Activated B cell treated with CpG ODN at 0.5 μM for 24 hours (primary cell): ENCODE measurements at regions not wholly inside any gene's neighbourhood (a gene's known extent, or its start where the extent isn't known, plus 50 kb on each side); places are given as distances from the start of the nearest gene placed in this dataset.

Experiments used
- ATAC-seq: fragments of 200-7000 bp; cut with Tn5 transposase; one replicate; pipeline ENCODE4 v1.10.0; 2021; ENCODE audit warnings: low read depth, mild to moderate bottlenecking, moderate library complexity
- CTCF ChIA-PET: fragments of 350-600 bp; sonication (Branson Sonifier 250); formaldehyde crosslinking; loops from one replicate; lab custom pipeline; 2021; ENCODE audit warnings: antibody characterized with exemption; lab: Charles Lee
- POLR2A ChIA-PET: fragments of 350-600 bp; sonication (Branson Sonifier 250); formaldehyde crosslinking; loops from one replicate; lab custom pipeline; 2021; ENCODE audit warnings: antibody characterized with exemption; lab: Charles Lee
- DNase-seq: peaks from one replicate; pipeline ENCODE4 v3.0.0; 2022
- H3K27ac Mint-ChIP-seq: one replicate; pipeline ENCODE4 v1.8.0; 2020; ENCODE audit warnings: mixed read lengths
- H3K27me3 Mint-ChIP-seq: one replicate; pipeline ENCODE4 v1.8.0; 2021; ENCODE audit warnings: mixed read lengths
- H3K36me3 Mint-ChIP-seq: one replicate; pipeline ENCODE4 v1.8.0; 2021; ENCODE audit warnings: low read depth, mixed read lengths
- H3K4me1 Mint-ChIP-seq: one replicate; pipeline ENCODE4 v1.8.0; 2021; ENCODE audit warnings: mixed read lengths
- H3K4me3 Mint-ChIP-seq: one replicate; pipeline ENCODE4 v1.8.0; 2020; ENCODE audit warnings: mild to moderate bottlenecking, mixed read lengths
- H3K9me3 Mint-ChIP-seq: one replicate; pipeline ENCODE4 v1.8.0; 2020; ENCODE audit warnings: mixed read lengths
- CTCF ChIP-seq: fragments of 200-600 bp; IDR thresholded peaks from one replicate; pipeline ENCODE4 v1.8.0; 2022; ENCODE audit warnings: antibody characterized with exemption, mild to moderate bottlenecking
- intact Hi-C: fragments of 100-400 bp; cut with micrococcal nuclease; formaldehyde crosslinking; loops from one replicate; pipeline ENCODE4 v1.15.1; 2024

- Mint-ChIP-seq H3K9me3 (no peaks in the 10 kb centered on the region), H3K27me3 (peaks cover 8% of the 10 kb centered on the region), H3K4me3 (no peak overlapping the region), H3K36me3 (no peaks in the 10 kb centered on the region), H3K4me1 (no peaks in the 10 kb centered on the region), H3K27ac (no peak overlapping the region)
- POLR2A ChIA-PET = no interaction called here
- intact Hi-C loops = no loop called here
- no peak for TF ChIP-seq CTCF
- ATAC-seq (no peak), DNase-seq (no peak)
- CTCF ChIA-PET = no interaction called here
Observed at GRCh38 chr10:78634835-78635234, 433.9 kb upstream of the ZMIZ1 start.

- CTCF ChIA-PET = interaction anchor here (1.1 kb wide), 1 partner anchor 18 kb away, joined by 3 read pairs; no protein-coding TSS in a partner anchor
- Mint-ChIP-seq H3K27ac (no peak overlapping the region), H3K36me3 (no peaks in the 10 kb centered on the region), H3K4me1 (peaks cover 8% of the 10 kb centered on the region), H3K4me3 (no peak overlapping the region), H3K27me3 (peaks cover 3% of the 10 kb centered on the region), H3K9me3 (peaks cover 2% of the 10 kb centered on the region)
- POLR2A ChIA-PET = no interaction called here
- intact Hi-C loops = no loop called here
- DNase-seq (no peak), ATAC-seq (no peak)
- no peak for TF ChIP-seq CTCF
Observed at GRCh38 chr10:78639629-78640028, 429.1 kb upstream of the ZMIZ1 start.

GRCh38 chr10:78640796-78641636 lies 427.8 kb upstream of the ZMIZ1 start:
- POLR2A ChIA-PET = no interaction called here
- DNase-seq (no peak), ATAC-seq (no peak)
- CTCF ChIA-PET = interaction anchor here (1.1 kb wide), 1 partner anchor 16 kb away, joined by 3 read pairs; no protein-coding TSS in a partner anchor
- no peaks in the 10 kb centered on the region for H3K36me3 Mint-ChIP-seq
- peaks cover 8% of the 10 kb centered on the region for H3K4me1 Mint-ChIP-seq
- peaks cover 6% of the 10 kb centered on the region for H3K9me3 Mint-ChIP-seq
- H3K27ac Mint-ChIP-seq = no peak overlapping the region
- H3K27me3 Mint-ChIP-seq = no peaks in the 10 kb centered on the region
- H3K4me3 Mint-ChIP-seq = no peak overlapping the region
- TF ChIP-seq CTCF = no peak
- intact Hi-C loops = no loop called here

- ChIA-PET CTCF (no interaction called here), POLR2A (no interaction called here)
- H3K9me3 Mint-ChIP-seq = peaks cover 6% of the 10 kb centered on the region
- H3K36me3 Mint-ChIP-seq = no peaks in the 10 kb centered on the region
- no peak for DNase-seq
- H3K4me3 Mint-ChIP-seq = no peak overlapping the region
- H3K27me3 Mint-ChIP-seq = no peaks in the 10 kb centered on the region
- ATAC-seq = no peak
- intact Hi-C loops = no loop called here
- TF ChIP-seq CTCF = no peak
- H3K27ac Mint-ChIP-seq = no peak overlapping the region
- peaks cover 8% of the 10 kb centered on the region for H3K4me1 Mint-ChIP-seq
Observed at GRCh38 chr10:78641693-78642092, 427.1 kb upstream of the ZMIZ1 start.

- H3K27ac Mint-ChIP-seq = no peak overlapping the region
Observed at GRCh38 chr10:78642269-78642816, 426.4 kb upstream of the ZMIZ1 start.

More at GRCh38 chr10:78642269-78642816, 426.4 kb upstream of the ZMIZ1 start:
- CTCF ChIA-PET = no interaction called here
- POLR2A ChIA-PET = no interaction called here
- H3K36me3 Mint-ChIP-seq = no peaks in the 10 kb centered on the region
- H3K4me1 Mint-ChIP-seq = peaks cover 8% of the 10 kb centered on the region
- TF ChIP-seq CTCF = no peak
- peaks cover 6% of the 10 kb centered on the region for H3K9me3 Mint-ChIP-seq
- no peak overlapping the region for H3K4me3 Mint-ChIP-seq
- intact Hi-C loops = no loop called here
- DNase-seq (no peak), ATAC-seq (no peak)
- H3K27me3 Mint-ChIP-seq = no peaks in the 10 kb centered on the region
